Endodermal cell (in vitro differentiated cells): ENCODE measurements at regions not wholly inside any gene's neighbourhood (a gene's known extent, or its start where the extent isn't known, plus 50 kb on each side); places are given as distances from the start of the nearest gene placed in this dataset.

Experiments
- DNase-seq: peaks from one replicate; pipeline ENCODE4 v3.0.0-alpha.2; 2017
- H3K27ac ChIP-seq: 2 replicates; pipeline ENCODE4 v1.5.1; 2013; ENCODE audit warnings: mild to moderate bottlenecking, low read depth, low read length, moderate library complexity
- H3K27me3 ChIP-seq: 2 replicates; pipeline ENCODE4 v1.6.1; 2013; ENCODE audit warnings: mild to moderate bottlenecking, low read length, moderate library complexity; ENCODE audit not compliant: insufficient read depth, control insufficient read depth, poor library complexity, severe bottlenecking
- H3K36me3 ChIP-seq: 2 replicates; pipeline ENCODE4 v1.7.0; 2013; ENCODE audit warnings: mild to moderate bottlenecking, low read length, moderate library complexity; ENCODE audit not compliant: control insufficient read depth, insufficient read depth
- H3K4me1 ChIP-seq: one replicate; pipeline ENCODE4 v1.7.0; 2013; ENCODE audit warnings: low read length; ENCODE audit not compliant: control insufficient read depth, insufficient read depth
- H3K4me3 ChIP-seq: 2 replicates; pipeline ENCODE4 v1.5.1; 2013; ENCODE audit warnings: mild to moderate bottlenecking, low read length, moderate library complexity
- H3K9ac ChIP-seq: 2 replicates; pipeline ENCODE4 v1.6.1; 2013; ENCODE audit warnings: mild to moderate bottlenecking, low read length, moderate library complexity; ENCODE audit not compliant: poor library complexity, severe bottlenecking; ENCODE audit errors: extremely low read depth
- H3K9me3 ChIP-seq: 2 replicates; pipeline ENCODE4 v1.6.1; 2013; ENCODE audit warnings: mild to moderate bottlenecking, low read length, moderate library complexity; ENCODE audit not compliant: control insufficient read depth
- H3K27ac Mint-ChIP-seq: 2 replicates; pipeline ENCODE4 v1.8.0; 2020; ENCODE audit warnings: mixed read lengths
- H3K27me3 Mint-ChIP-seq: 2 replicates; pipeline ENCODE4 v1.8.0; 2021; ENCODE audit warnings: mild to moderate bottlenecking, mixed read lengths; ENCODE audit not compliant: insufficient read depth
- H3K36me3 Mint-ChIP-seq: 2 replicates; pipeline ENCODE4 v1.8.0; 2020; ENCODE audit warnings: low read depth, mixed read lengths
- H3K4me1 Mint-ChIP-seq: 2 replicates; pipeline ENCODE4 v1.8.0; 2020; ENCODE audit warnings: mixed read lengths
- H3K4me3 Mint-ChIP-seq: 2 replicates; pipeline ENCODE4 v1.8.0; 2020; ENCODE audit warnings: mild to moderate bottlenecking, moderate library complexity, mixed read lengths
- H3K9me3 Mint-ChIP-seq: 2 replicates; pipeline ENCODE4 v1.8.0; 2020; ENCODE audit warnings: mild to moderate bottlenecking, mixed read lengths
- WGBS, 2 experiments: methylation state at CpG; one replicate each; pipeline versions ENCODE4 v1.1.5 to v1.1.7; 2013; ENCODE audit warnings: missing lambda C conversion rate in 2 of 2, mixed read lengths in 1 of 2; ENCODE audit not compliant: insufficient coverage in 1 of 2, insufficient read length in 1 of 2; 5-methylcytosine and 5-hydroxymethylcytosine counted together
- TF ChIP-seq, protein P1 (sequence below): fragments of 200-600 bp; sonication (generic); conservative IDR thresholded peaks from 2 replicates; pipeline ENCODE4 v1.5.0; 2021; ENCODE audit warnings: antibody characterized with exemption, mild to moderate bottlenecking

DNA sequence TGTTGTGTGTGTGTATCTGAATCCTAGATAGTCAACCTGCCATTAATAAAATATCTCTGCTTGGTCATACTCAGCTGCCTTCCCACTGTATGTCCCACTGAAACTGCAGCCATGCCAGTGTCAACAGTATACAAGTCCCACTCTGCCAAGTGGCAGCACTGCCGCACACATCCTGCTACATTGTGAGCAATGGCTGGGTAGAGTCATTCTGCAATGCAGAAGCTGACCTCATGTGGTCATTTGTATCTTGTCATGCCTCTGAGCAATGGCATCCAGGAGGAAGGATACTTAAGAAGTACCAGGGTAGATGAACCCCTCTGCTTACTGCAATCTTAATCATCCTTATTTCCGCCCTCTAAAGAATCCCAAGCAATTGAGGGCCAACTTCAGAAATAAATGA is 302.2 kb upstream of the DDX18 start:
- Histone ChIP-seq H3K9me3 (no peaks in the 10 kb centered on the region), H3K9ac (no peak overlapping the region), H3K36me3 (no peaks in the 10 kb centered on the region), H3K4me1 (no peaks in the 10 kb centered on the region), H3K27me3 (no peaks in the 10 kb centered on the region), H3K4me3 (no peak overlapping the region), H3K27ac (no peak overlapping the region)
- Mint-ChIP-seq H3K4me3 (no peak overlapping the region), H3K9me3 (peaks cover 11% of the 10 kb centered on the region), H3K27ac (no peak overlapping the region), H3K4me1 (peaks cover 5% of the 10 kb centered on the region), H3K36me3 (peaks cover 9% of the 10 kb centered on the region), H3K27me3 (no peaks in the 10 kb centered on the region)
- DNase-seq: no peak
- WGBS, 2 experiments: 82 to 86% methylated on average over 1 to 2 of the region's 2 CpGs
- TF ChIP-seq, protein P1, sequence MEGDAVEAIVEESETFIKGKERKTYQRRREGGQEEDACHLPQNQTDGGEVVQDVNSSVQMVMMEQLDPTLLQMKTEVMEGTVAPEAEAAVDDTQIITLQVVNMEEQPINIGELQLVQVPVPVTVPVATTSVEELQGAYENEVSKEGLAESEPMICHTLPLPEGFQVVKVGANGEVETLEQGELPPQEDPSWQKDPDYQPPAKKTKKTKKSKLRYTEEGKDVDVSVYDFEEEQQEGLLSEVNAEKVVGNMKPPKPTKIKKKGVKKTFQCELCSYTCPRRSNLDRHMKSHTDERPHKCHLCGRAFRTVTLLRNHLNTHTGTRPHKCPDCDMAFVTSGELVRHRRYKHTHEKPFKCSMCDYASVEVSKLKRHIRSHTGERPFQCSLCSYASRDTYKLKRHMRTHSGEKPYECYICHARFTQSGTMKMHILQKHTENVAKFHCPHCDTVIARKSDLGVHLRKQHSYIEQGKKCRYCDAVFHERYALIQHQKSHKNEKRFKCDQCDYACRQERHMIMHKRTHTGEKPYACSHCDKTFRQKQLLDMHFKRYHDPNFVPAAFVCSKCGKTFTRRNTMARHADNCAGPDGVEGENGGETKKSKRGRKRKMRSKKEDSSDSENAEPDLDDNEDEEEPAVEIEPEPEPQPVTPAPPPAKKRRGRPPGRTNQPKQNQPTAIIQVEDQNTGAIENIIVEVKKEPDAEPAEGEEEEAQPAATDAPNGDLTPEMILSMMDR: no peak

DNA sequence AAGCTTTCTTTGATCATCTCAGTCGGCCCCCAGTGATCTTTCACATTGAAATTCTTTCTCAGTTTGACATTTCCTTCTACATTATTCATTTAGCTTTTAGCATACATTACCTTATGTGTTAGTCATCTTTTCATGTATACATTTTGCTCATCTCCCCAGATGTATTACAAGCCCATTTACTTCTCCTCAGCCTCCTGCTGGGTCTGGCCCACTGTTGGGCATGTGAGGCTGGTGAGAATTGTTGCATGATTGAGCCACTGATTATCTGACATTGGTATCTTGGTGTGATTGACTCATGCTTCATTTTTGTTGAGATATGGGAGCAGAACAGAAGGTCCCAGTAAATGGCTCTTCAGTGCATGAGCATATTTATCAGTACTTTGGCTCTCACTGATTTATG is 300.1 kb upstream of the DDX18 start:
- TF ChIP-seq, protein P1: no peak
- peaks cover 5% of the 10 kb centered on the region for H3K4me1 Mint-ChIP-seq
- WGBS, 2 experiments: 63 to 88% methylated on average over 1 of the region's 1 CpG

DNA sequence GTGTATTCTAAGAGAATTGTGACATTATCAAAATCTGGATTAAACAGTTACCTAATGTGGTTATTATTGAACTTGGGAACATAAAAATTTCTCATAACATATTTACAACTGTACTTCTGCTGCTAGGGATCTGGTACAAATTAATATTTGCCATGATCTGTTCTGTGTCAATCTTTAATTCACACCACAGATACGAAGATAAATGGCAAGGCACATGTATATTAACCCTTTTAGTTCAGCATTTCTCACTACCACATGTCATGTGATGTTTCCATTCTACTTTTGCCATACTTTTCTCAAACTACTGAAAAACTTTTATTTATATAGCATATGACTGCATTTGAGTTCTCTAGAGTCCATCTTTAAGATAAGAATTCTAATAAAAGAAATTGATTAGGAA is 295.3 kb upstream of the DDX18 start:
- no peaks in the 10 kb centered on the region for H3K27me3 Mint-ChIP-seq
- Histone ChIP-seq H3K9ac (no peak overlapping the region), H3K27ac (no peak overlapping the region), H3K4me3 (no peak overlapping the region), H3K36me3 (no peaks in the 10 kb centered on the region), H3K27me3 (no peaks in the 10 kb centered on the region), H3K9me3 (no peaks in the 10 kb centered on the region), H3K4me1 (no peaks in the 10 kb centered on the region)
- no peak for DNase-seq
- peaks cover 5% of the 10 kb centered on the region for H3K4me1 Mint-ChIP-seq
- no peaks in the 10 kb centered on the region for H3K9me3 Mint-ChIP-seq
- no peaks in the 10 kb centered on the region for H3K36me3 Mint-ChIP-seq
- H3K27ac Mint-ChIP-seq: no peak overlapping the region
- 82 to 88% methylated on average over 1 of the region's 1 CpG for WGBS, 2 experiments
- H3K4me3 Mint-ChIP-seq: no peak overlapping the region
- TF ChIP-seq, protein P1: no peak

More for the DNA sequence above, 300.1 kb upstream of the DDX18 start:
- H3K27ac Mint-ChIP-seq: no peak overlapping the region
- Histone ChIP-seq H3K4me3 (no peak overlapping the region), H3K36me3 (no peaks in the 10 kb centered on the region), H3K9me3 (no peaks in the 10 kb centered on the region), H3K4me1 (no peaks in the 10 kb centered on the region), H3K27ac (no peak overlapping the region), H3K27me3 (no peaks in the 10 kb centered on the region), H3K9ac (no peak overlapping the region)
- peaks cover 6% of the 10 kb centered on the region for H3K9me3 Mint-ChIP-seq
- peaks cover 5% of the 10 kb centered on the region for H3K36me3 Mint-ChIP-seq
- H3K4me3 Mint-ChIP-seq: no peak overlapping the region
- no peaks in the 10 kb centered on the region for H3K27me3 Mint-ChIP-seq
- DNase-seq: no peak
